AG08395 (cell line): ENCODE measurements at regions not wholly inside any gene's neighbourhood (a gene's known extent, or its start where the extent isn't known, plus 50 kb on each side); places are given as distances from the start of the nearest gene placed in this dataset.

Source experiments
- DNase-seq: peaks from one replicate; pipeline ENCODE4 v3.0.0; 2012; ENCODE audit warnings: mixed read lengths, low spot score

DNA sequence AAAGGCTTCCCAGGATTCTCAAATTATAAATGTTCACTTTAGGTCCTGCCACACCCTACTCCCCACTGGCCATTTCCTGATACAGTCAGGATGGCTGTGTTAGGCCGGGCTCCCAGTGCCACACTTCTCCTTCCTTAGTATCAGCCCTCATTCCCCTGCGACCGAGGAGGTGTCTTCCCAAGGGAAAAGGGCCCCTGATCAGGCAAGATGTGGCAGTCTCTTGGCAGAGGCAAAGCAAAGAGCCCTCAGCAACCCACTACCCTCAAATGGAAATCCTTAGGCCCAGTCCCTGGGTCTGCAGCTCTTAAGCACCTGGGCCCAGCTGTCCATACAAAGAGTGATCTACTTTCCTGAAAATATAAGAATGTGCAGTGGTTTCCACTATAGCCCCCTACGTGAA, 96.5 kb upstream of the VASH1 start:
- no peak for DNase-seq

DNA sequence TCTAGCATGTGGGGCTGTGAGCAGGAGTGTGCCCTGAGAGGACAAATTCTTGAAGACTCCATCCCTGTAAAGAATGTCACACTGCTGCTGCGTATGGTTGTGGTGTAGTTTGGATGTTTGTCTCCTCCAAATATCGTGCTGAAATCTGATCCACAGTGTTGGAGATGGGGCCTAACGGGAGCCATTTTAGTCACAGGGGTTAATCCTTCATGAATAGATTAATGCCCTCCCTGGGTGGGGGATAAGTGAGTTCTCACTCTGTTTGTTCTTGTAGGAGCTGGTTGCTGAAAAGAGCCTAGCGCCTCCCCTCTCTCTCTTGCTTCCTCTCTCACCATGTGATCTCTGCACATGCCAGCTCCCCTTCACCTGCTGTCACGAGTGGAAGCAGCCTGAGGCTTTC, 94.5 kb upstream of the VASH1 start:
- no peak for DNase-seq

DNA sequence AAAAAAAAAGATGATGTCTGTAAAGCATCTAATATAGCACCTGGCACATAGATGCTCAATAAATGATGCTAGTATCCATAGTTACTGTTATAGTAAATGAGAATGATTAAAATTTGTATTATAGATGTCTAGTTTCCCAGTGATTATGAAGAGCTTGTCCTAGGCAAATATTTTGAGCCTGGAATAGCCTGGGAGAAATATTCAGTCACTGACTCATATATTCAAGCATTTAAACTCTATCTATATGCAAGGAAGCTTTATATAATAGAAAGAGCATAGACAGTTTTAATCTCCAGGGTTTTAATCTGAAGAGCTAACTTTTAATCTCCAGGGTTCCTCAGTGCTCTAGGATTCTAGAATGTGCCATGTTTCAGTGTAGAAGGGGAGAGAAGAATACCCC, 91.5 kb upstream of the VASH1 start:
- no peak for DNase-seq

DNA sequence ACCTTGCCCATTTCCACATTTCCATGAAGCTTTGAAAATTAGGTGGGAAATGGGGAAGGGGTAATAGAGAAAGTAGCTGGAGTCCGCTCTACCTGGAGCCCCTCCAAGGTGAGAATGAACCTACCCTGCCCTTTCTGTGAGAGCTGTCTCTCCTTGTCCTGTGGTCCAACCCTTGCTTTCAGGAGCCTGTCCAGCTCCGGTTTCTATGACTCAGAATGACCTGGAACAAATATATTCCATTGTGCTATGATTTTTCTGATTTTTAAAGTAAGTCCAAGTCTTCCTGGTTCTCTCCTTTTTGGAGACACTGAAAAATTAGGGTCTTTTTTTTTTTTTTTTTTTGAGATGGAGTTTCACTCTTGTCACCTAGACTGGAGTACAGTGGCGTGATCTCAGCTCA, 89.1 kb upstream of the VASH1 start:
- DNase-seq = no peak

DNA sequence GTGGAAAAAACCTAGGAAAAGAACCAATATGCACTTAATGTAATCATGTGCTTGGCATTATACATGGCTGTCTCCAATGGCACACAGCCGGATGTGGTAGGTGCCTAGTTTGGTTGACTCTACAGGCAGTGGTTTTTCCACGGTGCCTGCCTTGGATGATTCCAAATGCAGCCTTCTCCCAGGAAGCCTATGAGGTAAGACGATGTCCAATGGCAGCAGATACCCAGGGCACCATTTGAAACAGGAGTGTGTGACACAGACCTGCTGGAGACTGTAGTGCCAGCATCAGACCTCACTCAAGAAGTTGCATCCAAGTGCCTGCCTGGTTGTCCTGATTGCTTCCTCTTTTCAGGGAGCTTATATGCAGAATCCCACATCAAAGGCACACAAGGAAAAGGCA, 88.0 kb upstream of the VASH1 start:
- DNase-seq = no peak

DNA sequence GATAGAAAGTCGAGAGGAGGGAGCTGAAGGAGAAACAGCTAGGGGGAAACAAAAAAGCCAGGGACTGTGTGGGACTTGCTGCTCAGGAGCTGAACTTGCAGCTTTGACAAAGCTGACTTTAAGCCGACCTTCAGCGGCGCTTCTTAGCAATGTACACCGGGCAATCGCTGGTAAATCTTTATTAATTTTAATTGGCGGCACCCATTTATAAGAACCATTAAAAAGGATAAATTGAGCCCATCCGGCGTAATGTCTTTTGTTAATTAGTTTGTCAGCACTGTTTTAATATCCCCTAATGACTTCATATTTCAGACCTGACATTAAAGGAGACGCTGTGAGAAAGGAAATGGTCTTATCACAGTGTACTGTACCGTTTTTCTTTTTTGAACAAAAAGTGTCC, 86.2 kb upstream of the VASH1 start:
- no peak for DNase-seq

DNA sequence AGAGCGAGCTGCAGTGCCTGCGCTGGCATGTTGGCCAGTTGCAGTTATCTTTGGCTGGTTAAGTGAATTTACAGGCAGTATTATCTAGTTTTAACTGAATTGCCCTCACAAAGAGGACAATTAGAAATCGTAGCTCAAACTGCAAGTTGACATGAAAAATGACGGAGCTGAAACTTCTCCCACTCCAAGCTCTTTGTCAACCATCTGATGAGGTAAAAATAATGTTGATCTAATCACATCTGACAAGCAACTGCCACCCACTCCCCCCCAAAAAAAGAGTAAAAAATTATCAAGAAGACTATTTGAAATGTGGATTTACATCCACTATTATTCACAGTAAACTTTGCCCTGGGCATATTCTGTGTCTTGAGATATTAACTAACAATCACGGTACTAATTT, 84.7 kb upstream of the VASH1 start:
- no peak for DNase-seq

DNA sequence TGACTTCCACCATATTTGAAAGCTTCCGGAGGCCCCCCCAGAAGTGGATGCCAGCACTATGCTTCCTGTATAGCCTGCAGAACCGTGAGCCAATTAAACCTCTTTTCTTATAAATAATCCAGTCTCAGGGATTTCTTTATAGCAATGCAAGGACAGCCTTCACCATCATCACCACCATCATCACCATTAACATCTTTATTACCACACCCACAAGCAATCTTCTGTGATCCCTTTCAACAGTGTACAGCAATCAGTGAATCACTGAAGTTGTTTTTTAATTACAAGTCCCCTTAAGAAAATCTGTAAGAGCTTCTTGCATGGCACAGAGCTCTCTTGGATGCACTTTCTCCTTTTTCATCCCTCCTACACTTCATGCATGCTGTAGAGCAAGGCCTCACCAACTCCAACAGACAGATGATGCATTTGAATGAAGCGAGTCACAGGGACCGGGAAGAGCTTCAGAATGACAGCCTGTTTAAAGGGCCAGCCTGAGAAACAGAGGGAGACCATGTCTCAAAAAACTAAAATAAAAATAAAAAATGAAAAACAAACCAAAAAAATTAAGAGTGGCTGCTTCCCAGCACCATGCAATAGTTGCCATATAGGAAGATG, 83.6 kb upstream of the VASH1 start:
- no peak for DNase-seq

DNA sequence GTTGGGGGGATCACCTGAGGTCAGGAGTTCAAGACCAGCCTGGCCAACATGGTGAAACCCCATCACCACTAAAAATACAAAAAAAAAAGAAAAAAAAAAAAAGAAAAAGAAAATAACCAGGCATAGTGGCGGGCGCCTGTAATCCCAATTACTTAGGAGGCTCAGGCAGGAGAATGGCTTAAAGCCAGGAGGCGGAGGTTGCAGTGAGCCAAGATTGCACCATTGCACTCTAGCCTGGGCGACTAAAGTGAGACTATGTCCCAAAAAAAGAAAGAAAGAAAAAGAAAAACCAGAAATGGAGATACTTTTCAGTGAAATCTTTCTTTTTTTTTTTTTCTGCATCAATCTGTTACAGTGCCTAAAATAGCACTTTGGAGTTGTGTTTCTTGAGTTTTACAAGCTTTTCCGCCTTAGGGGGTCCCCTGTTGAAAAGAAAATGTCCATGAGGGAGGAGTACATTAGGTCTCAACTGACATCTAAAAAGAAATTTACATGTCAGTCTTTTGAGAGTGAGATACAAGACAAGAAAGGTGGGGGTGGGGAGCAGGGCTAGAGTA, 82.9 kb upstream of the VASH1 start:
- DNase-seq = no peak

DNA sequence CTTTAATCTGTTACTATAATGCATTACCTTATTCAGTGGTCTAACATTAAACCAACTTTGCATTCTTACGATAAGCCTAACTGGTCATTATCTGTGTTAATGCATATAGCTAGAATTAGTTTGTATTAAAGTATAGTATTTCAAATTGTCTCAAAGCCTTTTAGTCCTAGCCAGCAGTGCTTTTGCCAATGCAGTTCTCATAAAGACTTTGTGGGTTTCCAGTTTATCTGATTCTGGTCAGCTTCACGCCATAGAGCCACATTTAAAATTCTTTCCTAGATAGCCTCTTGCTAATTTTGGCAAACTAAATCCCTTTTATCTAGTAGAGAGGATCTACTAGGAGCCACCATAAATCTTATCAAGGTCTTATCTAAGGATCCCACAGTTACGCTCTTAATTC, 78.9 kb upstream of the VASH1 start:
- no peak for DNase-seq

DNA sequence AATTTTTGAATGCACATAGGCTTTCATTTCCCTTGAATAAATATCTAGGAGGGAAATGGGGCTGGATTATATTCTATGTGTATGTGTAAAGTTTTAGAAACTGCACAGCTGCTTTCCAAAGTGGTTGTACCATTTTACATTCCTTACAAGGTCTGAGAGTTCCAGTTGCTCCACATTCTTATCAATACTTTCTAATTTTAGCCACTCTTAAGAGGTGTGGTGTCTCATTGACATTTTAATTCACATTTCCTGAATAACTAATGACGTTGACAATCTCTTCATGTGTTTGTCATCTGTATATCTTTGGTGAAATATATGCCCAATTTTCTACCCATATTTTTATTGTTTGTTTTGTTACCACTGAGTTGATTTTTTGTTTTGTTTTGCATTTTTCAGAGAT, 74.6 kb upstream of the VASH1 start:
- no peak for DNase-seq

DNA sequence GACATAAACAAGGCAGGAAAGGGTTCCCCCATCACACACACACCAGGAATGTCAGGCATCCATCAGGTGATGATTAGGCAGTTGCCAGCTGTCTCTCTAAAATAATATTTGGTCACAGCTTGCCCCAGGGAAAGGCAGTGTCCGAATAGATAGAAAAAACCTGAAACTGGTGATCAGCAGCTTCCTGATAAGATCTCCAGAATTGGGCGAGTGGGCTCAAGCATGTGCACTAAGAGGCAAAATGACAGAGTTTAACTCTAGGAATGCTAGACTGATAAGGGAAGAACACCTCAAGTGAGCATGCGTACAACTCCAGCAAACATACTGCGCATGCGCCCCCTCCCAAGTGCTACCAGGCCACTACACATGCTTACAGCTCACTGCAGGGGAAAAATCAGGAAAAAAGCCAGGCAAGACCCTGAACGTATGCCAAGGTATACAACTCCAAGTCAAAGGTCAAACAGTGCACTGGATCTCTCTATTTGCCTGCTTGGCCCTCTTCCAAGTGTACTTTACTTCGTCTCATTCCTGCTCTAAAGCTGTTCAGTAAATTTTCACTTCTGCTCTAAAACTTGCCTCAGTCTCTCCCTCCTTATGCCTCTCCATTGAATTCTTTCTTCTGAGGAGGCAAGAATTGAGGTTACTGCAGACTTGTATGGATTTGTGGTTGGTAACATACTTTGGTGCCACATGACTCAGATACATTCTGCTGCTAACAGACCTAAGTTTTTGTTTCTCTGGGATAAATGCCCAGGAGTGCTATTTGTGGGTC, 73.5 kb upstream of the VASH1 start:
- DNase-seq = no peak

DNA sequence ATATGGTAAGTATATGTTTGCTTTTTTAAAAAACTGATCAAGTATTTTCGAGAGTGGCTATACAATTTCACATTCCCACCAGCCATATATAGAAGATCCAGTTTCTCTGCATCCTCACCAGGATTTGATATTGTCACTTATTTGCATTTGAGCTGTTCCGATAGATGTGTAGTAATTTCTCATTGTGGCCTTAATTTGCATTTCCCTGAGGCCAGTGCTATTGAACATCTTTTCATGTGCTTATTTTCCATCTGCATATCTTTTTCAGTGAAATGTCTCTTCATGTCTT, 72.9 kb upstream of the VASH1 start:
- DNase-seq = no peak

DNA sequence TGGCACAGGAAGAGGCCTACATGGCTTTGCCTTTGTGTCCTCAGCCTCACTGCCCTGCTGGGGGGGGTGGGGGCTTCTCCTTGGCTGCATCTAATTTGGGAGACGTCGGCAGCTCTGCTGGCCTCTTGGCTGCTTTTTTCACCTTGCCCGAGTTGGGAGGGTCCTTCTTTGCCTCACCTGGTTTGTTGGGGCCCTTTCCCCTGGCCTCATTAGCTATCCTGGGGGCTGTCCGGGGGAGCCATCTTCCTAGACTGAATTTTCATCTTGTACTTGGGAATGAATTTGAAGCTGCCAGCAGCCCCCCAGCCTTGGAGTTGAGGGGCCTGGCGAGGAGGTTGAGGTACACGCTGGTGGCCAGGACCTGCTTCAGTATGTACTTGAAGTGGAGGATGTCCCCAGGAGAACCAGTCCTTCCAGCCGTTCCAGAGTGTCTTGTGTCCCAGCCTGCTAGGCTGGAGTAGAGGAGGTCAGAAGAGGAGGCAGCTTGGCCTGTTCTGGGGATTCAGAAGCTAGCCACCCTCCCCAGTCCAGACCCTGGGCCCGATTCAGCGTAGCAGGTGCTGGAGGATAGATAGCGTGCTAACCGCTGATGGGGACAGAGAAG, 70.7 kb upstream of the VASH1 start:
- no peak for DNase-seq

DNA sequence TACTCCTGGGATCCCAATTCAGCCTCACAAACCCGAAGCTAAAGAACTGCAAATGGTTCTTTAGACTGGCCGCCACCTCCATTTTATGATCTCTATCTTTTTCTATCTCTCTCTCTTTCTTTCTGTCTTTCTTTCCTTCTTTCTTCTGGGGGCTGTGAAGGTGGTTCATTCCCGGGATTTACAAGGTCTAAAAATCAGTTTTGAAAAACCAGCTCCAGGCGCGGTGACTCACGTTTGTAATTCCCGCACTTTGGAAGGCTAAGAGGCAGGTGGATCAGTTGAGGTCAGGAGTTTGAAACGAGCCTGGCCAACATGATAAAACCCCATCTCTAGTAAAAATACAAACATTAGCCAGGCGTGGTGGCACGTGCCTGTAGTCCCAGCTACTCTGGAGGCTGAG, 67.2 kb upstream of the VASH1 start:
- DNase-seq = no peak

DNA sequence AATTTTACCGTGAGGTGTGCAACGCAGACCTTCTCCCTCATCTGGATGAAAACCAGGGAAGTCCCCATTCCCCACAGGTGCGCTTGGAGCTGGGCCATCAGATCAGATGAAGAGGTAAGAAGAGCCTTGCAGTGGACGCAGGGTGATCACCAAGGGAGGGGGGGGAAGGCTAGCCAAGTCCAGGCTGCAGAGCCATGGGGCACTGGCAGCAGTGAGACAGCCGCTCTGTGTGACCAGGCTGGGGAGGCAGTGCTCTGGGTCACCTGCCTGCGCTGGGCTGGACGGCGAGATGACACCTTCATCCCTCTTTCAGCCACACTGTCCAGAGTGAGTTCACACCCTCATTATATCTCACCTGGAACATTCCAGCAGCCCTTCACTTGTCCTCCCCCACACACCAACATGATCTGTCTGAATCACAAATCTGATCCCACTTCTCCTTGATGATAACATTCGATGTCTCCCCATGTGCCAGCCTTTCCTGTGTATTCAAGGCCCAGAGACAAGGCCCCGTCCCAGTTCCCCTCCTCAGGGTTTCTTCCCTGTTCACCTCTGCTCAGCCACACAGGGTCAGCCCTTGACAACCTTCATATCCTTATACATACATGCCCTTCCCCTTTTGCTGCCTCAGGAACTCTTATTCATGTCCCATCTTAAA, 65.9 kb upstream of the VASH1 start:
- DNase-seq = no peak

DNA sequence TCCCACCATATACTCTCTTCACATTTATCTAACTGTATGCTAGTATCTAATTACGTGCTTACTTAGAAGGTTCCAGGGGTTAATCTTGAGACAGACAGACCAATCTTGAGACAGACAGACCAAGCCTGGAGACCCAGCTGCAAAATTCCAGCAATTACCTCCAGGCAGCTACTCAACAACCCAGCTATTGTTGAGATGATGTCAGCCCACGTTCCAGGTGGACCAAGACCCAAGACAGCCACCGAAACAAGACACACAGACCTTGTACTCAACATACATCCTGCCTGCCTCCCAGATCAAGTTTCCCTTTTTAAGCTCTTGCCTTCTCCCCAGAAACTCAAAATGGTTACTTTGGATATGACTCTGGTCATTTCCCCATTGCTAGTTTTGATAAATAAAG, 64.9 kb upstream of the VASH1 start:
- no peak for DNase-seq

DNA sequence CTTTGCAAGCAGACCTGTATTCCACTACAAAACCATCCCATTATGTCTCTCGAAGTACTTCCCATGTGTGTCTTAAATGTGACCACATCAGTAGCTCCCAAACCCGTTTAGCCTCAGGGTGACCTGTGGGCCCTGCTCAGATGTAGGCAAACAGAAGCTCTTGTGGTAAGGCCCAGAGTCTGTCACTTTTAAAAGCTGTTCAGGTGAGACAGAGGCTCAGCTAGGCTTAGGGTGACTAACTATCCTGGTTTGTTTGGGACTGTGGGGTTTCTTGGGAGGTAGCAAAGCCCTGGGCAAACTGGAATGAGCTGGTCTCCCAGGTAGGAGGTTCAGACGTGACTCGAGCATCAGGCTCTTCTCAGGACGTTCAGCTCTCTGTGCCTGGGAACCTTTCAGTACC, 64.5 kb upstream of the VASH1 start:
- no peak for DNase-seq

DNA sequence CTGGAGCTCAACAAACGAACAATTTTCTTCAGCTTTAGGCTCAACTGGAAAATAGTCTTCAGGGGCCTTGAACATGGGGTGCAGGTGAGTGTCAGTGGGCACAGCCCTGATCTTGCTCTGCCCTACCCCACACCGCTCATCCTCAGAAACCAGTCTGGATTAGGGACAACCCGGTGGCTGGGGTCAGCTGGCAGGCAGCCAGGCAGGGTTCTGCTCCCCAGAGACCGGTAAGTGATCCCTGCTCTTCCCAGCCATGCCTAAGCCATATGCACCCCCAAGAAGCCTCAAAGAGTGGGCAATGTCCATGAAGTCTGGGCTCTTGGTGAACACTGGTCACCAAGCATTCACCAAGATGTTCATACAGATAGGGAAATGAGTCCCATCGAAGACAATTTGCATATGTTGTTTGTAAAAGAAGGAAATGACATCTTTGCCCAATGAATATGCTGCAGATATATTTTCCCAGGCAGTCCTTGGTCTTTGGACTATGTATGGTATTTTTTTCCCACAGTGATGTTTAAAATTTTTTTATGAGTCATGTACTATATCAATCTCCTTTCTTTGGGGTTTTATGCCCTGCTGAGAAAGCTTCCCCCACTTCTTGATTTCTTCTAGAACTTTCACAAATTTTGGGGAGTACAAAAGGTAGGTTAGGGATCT, 63.9 kb upstream of the VASH1 start:
- no peak for DNase-seq

DNA sequence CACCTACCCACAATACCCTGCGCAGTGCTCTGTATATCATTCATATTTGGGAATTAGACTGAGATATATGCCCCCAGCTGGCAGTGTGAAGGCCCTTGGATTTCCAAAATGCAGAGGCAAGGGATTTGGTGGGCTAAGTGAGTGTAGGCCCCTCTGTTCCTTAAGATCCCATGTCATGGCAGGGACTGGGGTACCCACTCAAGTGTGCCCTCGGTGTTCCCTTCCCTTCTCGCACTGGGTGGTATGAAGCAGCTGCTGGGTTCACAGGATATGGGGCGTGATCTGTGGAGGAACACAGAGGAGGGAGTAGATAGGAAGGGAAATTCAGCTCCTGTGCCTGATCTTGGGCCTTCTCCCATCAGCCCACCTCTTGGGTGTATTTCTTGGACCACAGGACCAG, 63.1 kb upstream of the VASH1 start:
- no peak for DNase-seq

DNA sequence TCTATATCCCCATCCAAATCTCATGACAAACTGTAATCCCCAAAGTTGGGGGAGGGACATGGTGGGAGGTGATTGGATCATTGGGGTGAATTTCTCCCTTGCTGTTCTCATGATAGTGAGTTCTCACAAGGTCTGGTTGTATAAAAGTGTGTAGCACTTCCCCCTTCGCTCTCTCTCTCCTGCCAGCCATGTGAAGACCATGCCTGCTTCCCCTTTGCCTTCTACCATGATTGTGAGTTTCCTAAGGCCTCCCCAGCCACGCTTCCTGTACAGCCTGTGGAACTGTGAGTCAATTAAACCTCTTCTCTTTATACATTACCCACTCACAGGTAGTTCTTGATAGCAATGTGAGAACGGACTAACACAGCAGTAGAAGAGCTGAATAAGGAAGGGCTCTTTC, 62.6 kb upstream of the VASH1 start:
- no peak for DNase-seq

DNA sequence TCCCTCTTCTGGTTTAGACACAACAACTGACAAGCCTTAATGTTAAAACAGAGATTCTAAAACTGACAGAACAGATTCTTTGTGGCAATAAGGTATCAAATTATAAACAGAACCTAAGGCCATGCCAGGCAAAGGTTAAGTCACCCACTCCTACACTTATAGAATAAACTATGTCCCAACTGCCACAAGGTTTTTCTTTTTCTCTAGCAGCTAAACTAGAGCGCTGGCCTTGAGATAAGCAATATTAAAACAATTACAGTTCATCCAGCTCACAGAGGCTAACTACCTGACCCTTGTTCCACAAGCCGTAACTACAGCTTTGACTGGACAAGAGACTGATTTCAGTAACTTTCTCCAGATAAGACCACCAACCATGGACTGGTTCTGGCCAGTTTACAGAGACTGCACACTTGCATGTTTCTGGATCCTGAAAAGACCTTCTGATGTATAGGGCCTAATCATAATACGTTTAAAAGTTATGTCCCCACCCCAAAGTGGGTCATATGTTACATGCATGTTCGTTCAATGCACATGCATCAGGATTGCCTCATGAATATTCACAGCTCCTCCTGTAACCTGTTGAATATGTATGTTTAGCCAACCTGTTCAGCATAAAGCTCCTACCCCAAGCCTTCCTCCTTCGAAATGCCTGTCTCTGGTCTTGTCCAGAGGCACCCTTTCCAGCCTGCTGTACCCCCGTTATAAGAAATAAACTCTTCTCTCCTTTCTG, 61.9 kb upstream of the VASH1 start:
- no peak for DNase-seq
